ENCODE measurements at regions not wholly inside any gene's neighbourhood (a gene's known extent, or its start where the extent isn't known, plus 50 kb on each side); places are given as distances from the start of the nearest gene placed in this dataset.
"Not testable (repeated sequence)": the region's sequence is repeated elsewhere in the genome, so short reads cannot be mapped to it uniquely, and the experiment has no call there.

GRCh38 chr13:73805326-73805958, 328.8 kb downstream of the KLF12 start:
- TF ChIP-seq TOX (CRISPR knock-in tag; IDR thresholded peaks at IDR 0.05; ENCODE audit: borderline replicate concordance); GLIS3 (CRISPR knock-in tag; IDR thresholded peaks at IDR 0.05); SNAI2 (CRISPR knock-in tag; IDR thresholded peaks at IDR 0.05); ZFP30 (CRISPR knock-in tag; IDR thresholded peaks at IDR 0.05); PATZ1 (CRISPR knock-in tag; IDR thresholded peaks at IDR 0.05; ENCODE audit: borderline replicate concordance); ZC3H10 (CRISPR knock-in tag; IDR thresholded peaks at IDR 0.05); ZFP3 (CRISPR knock-in tag; IDR thresholded peaks at IDR 0.05); CREB5 (CRISPR knock-in tag; IDR thresholded peaks at IDR 0.05; ENCODE audit: low read depth); ARNTL (CRISPR knock-in tag; IDR thresholded peaks at IDR 0.05; ENCODE audit: borderline replicate concordance, low read depth); TSHZ2 (CRISPR knock-in tag; IDR thresholded peaks at IDR 0.05); PPARA (CRISPR knock-in tag; IDR thresholded peaks at IDR 0.05; ENCODE audit: borderline replicate concordance); CSRNP3 (CRISPR knock-in tag; IDR thresholded peaks at IDR 0.05); ZNF70 (CRISPR knock-in tag; IDR thresholded peaks at IDR 0.05): not testable (repeated sequence)
